Psoas muscle (tissue), 7 donors: ENCODE measurements at regions not wholly inside any gene's neighbourhood (a gene's known extent, or its start where the extent isn't known, plus 50 kb on each side); places are given as distances from the start of the nearest gene placed in this dataset.

ENCODE experiments used
- ATAC-seq, 4 donors: fragments of 200-7000 bp; cut with Tn5 transposase; one replicate each; pipeline ENCODE4 v1.9.1; 2020; ENCODE audit warnings: moderate library complexity in 3 of 4, mild to moderate bottlenecking in 2 of 4
- DNase-seq, 2 donors: peaks; one replicate each; pipeline ENCODE4 v3.0.0-alpha.2; 2020
- H3K27ac ChIP-seq: fragments of 200-600 bp; one replicate; pipeline ENCODE4 v1.8.0; 2022
- H3K27me3 ChIP-seq, 3 donors: fragments of 200-600 bp in 1 of 3; one replicate each; pipeline versions ENCODE4 v1.6.1 to v1.8.0; 2013 to 2022; ENCODE audit warnings: low read length in 2 of 3, mild to moderate bottlenecking in 2 of 3, moderate library complexity in 1 of 3; ENCODE audit not compliant: insufficient read depth in 3 of 3
- H3K36me3 ChIP-seq, 2 donors: fragments of 200-600 bp in 1 of 2; one replicate each; pipeline versions ENCODE4 v1.6.1 to v1.8.0; 2013 to 2022; ENCODE audit warnings: low read depth in 1 of 2, mild to moderate bottlenecking in 1 of 2, moderate library complexity in 1 of 2; ENCODE audit not compliant: insufficient read depth in 1 of 2
- H3K4me1 ChIP-seq: fragments of 200-600 bp; one replicate; pipeline ENCODE4 v1.8.0; 2022
- H3K4me3 ChIP-seq: fragments of 200-600 bp; one replicate; pipeline ENCODE4 v1.8.0; 2022; ENCODE audit warnings: mild to moderate bottlenecking
- H3K9me3 ChIP-seq: fragments of 200-600 bp; one replicate; pipeline ENCODE4 v1.8.0; 2022
- WGBS, 3 donors: extraction: QIAGEN DNeasy Blood & Tissue Kit; methylation state at CpG; one replicate each; pipeline versions ENCODE4 v1.1.6 to v1.1.7; 2013; 5-methylcytosine and 5-hydroxymethylcytosine counted together
- intact Hi-C, 2 donors: fragments of 100-400 bp; cut with DNase I; formaldehyde crosslinking; loops; one replicate each; pipeline versions ENCODE4 v1.11.0 to v1.14.2; 2022
- TF ChIP-seq, protein P1 (sequence below): fragments of 200-600 bp; IDR thresholded peaks from one replicate; pipeline ENCODE4 v1.8.0; 2022; ENCODE audit warnings: antibody characterized with exemption
- donor health status: healthy with polysubstance abuse.
- donor health status: DM: no; HTN: no; CAD: no; lungs with moderate emphysema.
- donor health status: Bipolar disorder and iron deficiency.
- donor health status: healthy.
- donor health status: DM: yes; HTN: yes; CAD: no.
- donor health status: DM: no; HTN: no; CAD: no.
- donor health status: DM: yes; HTN: yes; CAD: no.

DNA sequence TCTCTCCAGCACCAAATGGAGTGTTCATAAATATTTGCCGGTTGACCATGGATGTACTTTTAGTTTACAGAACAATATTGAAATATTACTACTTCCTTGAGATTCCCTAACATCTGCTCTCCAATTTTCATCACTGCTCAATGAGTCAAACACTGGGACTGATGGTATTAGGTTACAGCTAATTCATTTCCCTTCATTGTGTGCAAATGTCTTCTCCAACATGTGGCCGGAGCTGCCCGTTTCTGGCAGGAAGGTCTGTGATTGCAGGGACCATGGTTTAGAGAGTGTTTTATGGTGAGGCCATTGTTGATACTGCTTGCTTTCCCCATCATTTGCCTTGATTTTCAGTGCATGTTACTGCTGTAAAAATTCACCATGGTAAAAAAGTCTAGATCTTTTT is 209.3 kb downstream of the HS3ST3B1 start:
- H3K4me3 ChIP-seq = no peak overlapping the region
- ATAC-seq (no peak), DNase-seq (no peak)
- H3K27me3 ChIP-seq = no peaks in the 10 kb centered on the region
- intact Hi-C loops = no loop called here
- WGBS, 3 donors = 25 to 35% (median 27%) methylated on average over 3 of the region's 3 CpGs
- TF ChIP-seq, protein P1, sequence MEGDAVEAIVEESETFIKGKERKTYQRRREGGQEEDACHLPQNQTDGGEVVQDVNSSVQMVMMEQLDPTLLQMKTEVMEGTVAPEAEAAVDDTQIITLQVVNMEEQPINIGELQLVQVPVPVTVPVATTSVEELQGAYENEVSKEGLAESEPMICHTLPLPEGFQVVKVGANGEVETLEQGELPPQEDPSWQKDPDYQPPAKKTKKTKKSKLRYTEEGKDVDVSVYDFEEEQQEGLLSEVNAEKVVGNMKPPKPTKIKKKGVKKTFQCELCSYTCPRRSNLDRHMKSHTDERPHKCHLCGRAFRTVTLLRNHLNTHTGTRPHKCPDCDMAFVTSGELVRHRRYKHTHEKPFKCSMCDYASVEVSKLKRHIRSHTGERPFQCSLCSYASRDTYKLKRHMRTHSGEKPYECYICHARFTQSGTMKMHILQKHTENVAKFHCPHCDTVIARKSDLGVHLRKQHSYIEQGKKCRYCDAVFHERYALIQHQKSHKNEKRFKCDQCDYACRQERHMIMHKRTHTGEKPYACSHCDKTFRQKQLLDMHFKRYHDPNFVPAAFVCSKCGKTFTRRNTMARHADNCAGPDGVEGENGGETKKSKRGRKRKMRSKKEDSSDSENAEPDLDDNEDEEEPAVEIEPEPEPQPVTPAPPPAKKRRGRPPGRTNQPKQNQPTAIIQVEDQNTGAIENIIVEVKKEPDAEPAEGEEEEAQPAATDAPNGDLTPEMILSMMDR = no peak
- H3K27ac ChIP-seq = no peak overlapping the region
- no peaks in the 10 kb centered on the region for H3K36me3 ChIP-seq
- H3K9me3 ChIP-seq = no peaks in the 10 kb centered on the region
- no peaks in the 10 kb centered on the region for H3K4me1 ChIP-seq

DNA sequence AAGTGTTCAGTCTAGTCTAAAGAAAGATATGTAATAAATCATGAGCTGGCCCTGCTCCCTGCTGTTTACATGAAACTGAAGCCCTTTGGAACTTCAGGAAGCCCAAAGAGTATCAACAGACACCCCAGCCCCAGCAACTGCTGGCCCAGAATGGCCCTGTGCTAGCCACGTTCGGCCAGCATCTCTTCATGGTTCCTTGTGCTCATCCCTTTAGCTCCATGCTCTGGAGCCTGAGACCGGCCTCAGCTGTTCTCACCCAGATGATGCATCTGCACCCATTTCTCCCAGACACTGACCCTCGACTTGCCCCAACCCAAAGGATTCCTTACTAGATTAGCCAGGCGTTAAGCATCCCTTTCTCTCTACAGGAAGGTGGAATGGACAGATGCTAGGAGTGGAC is 207.3 kb downstream of the HS3ST3B1 start:
- WGBS, 3 donors = 82 to 88% (median 85%) methylated on average over 5 of the region's 5 CpGs
- DNase-seq = no peak

DNA sequence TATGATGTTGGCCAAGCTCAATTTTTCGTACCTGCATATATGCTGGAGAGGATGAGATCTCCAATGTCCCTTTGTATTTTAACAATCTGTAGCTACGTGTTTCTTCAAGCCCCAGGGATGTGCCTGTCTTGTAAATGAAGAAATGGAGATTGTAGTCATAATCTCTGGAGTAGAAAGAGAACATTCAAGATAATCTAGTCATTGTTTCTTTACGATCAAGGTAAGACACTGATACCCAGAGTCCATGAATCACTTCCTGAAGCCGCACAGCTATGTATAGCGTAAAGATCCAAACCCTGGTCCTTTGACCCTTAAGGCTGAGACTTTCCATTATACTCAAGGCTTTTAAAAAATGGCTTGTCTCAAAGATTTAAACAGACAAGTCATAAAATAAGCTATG is 205.5 kb downstream of the HS3ST3B1 start:
- DNase-seq = no peak
- H3K4me3 ChIP-seq = no peak overlapping the region
- H3K36me3 ChIP-seq = no peaks in the 10 kb centered on the region
- 85 to 88% (median 86%) methylated on average over 5 of the region's 5 CpGs for WGBS, 3 donors
- intact Hi-C loops = no loop called here
- no peak for ATAC-seq
- no peaks in the 10 kb centered on the region for H3K27me3 ChIP-seq
- no peak overlapping the region for H3K27ac ChIP-seq
- no peaks in the 10 kb centered on the region for H3K4me1 ChIP-seq
- H3K9me3 ChIP-seq = no peaks in the 10 kb centered on the region
- TF ChIP-seq, protein P1 = no peak

More for the DNA sequence above, 207.3 kb downstream of the HS3ST3B1 start:
- Histone ChIP-seq H3K4me3 (no peak overlapping the region), H3K36me3 (no peaks in the 10 kb centered on the region), H3K9me3 (no peaks in the 10 kb centered on the region), H3K27me3 (no peaks in the 10 kb centered on the region), H3K4me1 (no peaks in the 10 kb centered on the region), H3K27ac (no peak overlapping the region)
- intact Hi-C loops = no loop called here
- ATAC-seq = no peak
- TF ChIP-seq, protein P1 = no peak

DNA sequence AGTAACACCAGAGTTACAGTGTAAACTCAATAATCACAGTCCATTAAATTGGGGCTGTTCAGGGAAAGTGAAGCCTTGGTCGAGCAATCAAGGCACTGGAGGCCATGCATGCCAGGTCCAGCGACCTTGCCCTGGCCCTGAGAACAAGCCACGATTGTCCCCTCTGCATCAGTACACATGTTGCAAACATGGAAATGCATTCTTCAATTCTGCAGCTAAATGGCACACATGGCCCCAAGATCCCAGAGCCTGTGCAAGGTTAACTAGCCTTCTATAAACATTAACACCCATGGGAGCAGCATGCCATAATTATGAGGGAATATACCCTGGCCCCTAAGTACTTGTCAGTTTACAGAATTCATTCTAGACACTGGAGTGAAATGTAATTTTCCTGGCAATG is 204.7 kb downstream of the HS3ST3B1 start:
- Histone ChIP-seq H3K27ac (no peak overlapping the region), H3K9me3 (no peaks in the 10 kb centered on the region), H3K36me3 (no peaks in the 10 kb centered on the region), H3K4me3 (no peak overlapping the region), H3K4me1 (no peaks in the 10 kb centered on the region), H3K27me3 (no peaks in the 10 kb centered on the region)
- no peak for ATAC-seq
- intact Hi-C loops = no loop called here
- TF ChIP-seq, protein P1 = no peak
- no peak for DNase-seq
- 40 to 41% (median 40%) methylated on average over 3 of the region's 3 CpGs for WGBS, 3 donors

DNA sequence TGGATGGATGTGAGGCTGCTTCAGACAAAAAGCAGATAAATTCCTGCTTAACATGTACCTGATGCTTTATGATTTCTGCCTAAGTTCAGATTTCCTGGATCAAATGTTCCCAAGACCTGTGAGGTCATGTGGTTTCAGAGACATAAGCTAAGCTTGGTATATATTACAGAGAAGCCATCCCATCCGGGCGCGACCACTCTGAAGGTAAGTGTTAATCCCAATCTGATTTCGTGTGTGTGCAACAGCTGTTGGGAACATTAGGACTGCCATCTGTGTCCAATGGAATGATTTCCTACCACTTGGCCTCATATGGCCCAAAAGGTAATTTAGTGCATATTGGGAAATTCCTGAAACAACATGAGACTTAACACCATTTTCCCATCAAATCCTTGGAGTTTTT is 199.1 kb downstream of the HS3ST3B1 start:
- no peak overlapping the region for H3K4me3 ChIP-seq
- ATAC-seq (no peak), DNase-seq (no peak)
- H3K27me3 ChIP-seq = no peaks in the 10 kb centered on the region
- no peaks in the 10 kb centered on the region for H3K4me1 ChIP-seq
- 26 to 42% (median 38%) methylated on average over 4 of the region's 4 CpGs for WGBS, 3 donors
- intact Hi-C loops = no loop called here
- no peaks in the 10 kb centered on the region for H3K9me3 ChIP-seq
- TF ChIP-seq, protein P1 = no peak
- H3K27ac ChIP-seq = no peak overlapping the region
- no peaks in the 10 kb centered on the region for H3K36me3 ChIP-seq
